SH-SY5Y (cell line): ENCODE measurements at regions not wholly inside any gene's neighbourhood (a gene's known extent, or its start where the extent isn't known, plus 50 kb on each side); places are given as distances from the start of the nearest gene placed in this dataset.

Experiments used
- GATA2 ChIP-seq: IDR thresholded peaks from 2 replicates; pipeline ENCODE4 v1.6.1; 2011; ENCODE audit warnings: mild to moderate bottlenecking, low read depth, low read length
- GATA3 ChIP-seq: IDR thresholded peaks from 2 replicates; pipeline ENCODE4 v1.6.1; 2011; ENCODE audit warnings: low read depth, mild to moderate bottlenecking, low read length, moderate library complexity

DNA sequence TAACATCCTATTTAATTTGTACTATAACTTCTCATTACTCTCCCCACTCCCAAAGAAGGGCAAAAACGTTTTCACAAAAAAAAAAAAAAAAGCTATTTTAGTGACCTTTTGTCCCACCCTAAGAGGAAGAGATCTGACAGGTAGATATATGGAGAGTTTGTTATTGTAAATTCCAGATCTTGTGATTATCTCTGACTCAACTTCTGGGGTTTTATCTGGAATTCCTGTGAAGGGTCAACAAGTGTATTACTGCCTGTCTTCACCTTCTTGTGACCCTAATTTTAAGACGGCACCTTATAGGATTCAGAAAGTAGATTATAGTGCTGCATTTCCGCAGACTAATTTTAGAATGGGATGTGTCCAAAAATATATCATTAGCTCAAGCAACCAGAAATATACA, 205.9 kb upstream of the CDIN1 start:
- TF ChIP-seq GATA2 (no peak), GATA3 (no peak)
